Ovary (tissue), 3 donors: ENCODE measurements at regions not wholly inside any gene's neighbourhood (a gene's known extent, or its start where the extent isn't known, plus 50 kb on each side); places are given as distances from the start of the nearest gene placed in this dataset.
"Not testable (repeated sequence)": the region's sequence is repeated elsewhere in the genome, so short reads cannot be mapped to it uniquely, and the experiment has no call there.

ENCODE experiments used
- POLR2A ChIP-seq: fragments of 450-650 bp; IDR thresholded peaks from one replicate; pipeline ENCODE4 v1.6.1; 2017; ENCODE audit warnings: antibody characterized with exemption, mild to moderate bottlenecking, moderate library complexity
- TF ChIP-seq, protein P1 (sequence below), 3 donors: fragments of 450-650 bp in 2 of 3; fragments of 200-600 bp in 1 of 3; IDR thresholded peaks; one replicate each; pipeline versions ENCODE4 v1.5.1 to v1.8.0; 2016 to 2022; ENCODE audit warnings: antibody characterized with exemption in 3 of 3, mild to moderate bottlenecking in 1 of 3
- donor health status: DM: no; HTN: no; CAD: no.

DNA sequence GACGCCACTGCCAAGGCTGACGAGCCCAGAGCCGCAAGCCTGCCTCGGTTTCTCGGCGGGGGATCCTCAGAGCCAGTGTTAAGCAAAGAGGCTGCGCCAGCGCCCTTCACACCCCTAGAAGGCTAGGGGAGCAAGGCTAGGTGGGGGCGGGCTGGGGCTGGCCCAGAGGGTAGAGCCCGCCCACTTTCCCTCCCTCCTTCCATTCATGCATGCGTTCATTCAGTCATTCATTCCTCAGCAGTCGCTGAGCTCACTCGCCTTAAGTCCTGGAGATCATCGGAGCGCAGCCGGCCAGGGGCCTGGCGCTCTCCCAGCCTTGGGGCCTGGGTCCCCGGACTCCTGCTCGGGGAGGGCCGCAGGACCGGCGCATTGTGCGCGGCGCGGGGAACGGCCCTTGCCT is 5499.6 kb upstream of the TPTE start:
- TF ChIP-seq, protein P1, sequence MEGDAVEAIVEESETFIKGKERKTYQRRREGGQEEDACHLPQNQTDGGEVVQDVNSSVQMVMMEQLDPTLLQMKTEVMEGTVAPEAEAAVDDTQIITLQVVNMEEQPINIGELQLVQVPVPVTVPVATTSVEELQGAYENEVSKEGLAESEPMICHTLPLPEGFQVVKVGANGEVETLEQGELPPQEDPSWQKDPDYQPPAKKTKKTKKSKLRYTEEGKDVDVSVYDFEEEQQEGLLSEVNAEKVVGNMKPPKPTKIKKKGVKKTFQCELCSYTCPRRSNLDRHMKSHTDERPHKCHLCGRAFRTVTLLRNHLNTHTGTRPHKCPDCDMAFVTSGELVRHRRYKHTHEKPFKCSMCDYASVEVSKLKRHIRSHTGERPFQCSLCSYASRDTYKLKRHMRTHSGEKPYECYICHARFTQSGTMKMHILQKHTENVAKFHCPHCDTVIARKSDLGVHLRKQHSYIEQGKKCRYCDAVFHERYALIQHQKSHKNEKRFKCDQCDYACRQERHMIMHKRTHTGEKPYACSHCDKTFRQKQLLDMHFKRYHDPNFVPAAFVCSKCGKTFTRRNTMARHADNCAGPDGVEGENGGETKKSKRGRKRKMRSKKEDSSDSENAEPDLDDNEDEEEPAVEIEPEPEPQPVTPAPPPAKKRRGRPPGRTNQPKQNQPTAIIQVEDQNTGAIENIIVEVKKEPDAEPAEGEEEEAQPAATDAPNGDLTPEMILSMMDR (IDR thresholded peaks at IDR 0.05): not testable (repeated sequence)
- TF ChIP-seq POLR2A: not testable (repeated sequence)
